ENCODE measurements at regions not wholly inside any gene's neighbourhood (a gene's known extent, or its start where the extent isn't known, plus 50 kb on each side); places are given as distances from the start of the nearest gene placed in this dataset.

DNA sequence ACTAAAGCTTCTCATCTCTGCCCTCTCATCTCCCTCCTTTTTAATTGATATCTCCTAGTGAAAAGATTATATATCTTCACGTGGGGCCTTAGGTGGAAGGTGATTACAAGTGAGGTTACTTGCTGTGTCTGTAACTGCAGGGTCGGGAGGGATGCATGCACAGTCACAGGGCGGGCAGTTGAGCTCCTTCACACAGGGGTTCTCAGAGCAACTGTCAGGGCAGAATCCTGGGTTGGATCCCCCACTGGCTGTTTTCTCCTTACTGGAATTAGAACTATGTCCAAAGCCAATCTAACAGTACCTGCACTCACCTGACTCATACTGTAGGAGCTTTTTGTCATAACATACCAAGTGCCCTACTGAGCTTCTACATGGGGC lies 141.1 kb downstream of the AASDH start:
- Histone ChIP-seq H3K4me2 (no peak overlapping the region), H3K9me3 (replicated peaks in 1 of 11) (peaks cover 0 to 3% (median 0%) of the 10 kb centered on the region in 11 experiments; a peak in 2 of 22 replicates), H3K27me3 (no peaks in the 10 kb centered on the region), H3K9ac (no peak overlapping the region), H3K4me1 (peaks cover 0 to 8% (median 0%) of the 10 kb centered on the region in 10 experiments; a peak in 1 of 20 replicates), H4K20me1 (no peaks in the 10 kb centered on the region), H3K27ac (no peak overlapping the region), H3K4me3 (no peak overlapping the region), H3K36me3 (no peaks in the 10 kb centered on the region; a peak in 1 of 22 replicates)
- TF ChIP-seq Cebpa-rat (IDR thresholded peaks at IDR 0.05), result no peak

DNA sequence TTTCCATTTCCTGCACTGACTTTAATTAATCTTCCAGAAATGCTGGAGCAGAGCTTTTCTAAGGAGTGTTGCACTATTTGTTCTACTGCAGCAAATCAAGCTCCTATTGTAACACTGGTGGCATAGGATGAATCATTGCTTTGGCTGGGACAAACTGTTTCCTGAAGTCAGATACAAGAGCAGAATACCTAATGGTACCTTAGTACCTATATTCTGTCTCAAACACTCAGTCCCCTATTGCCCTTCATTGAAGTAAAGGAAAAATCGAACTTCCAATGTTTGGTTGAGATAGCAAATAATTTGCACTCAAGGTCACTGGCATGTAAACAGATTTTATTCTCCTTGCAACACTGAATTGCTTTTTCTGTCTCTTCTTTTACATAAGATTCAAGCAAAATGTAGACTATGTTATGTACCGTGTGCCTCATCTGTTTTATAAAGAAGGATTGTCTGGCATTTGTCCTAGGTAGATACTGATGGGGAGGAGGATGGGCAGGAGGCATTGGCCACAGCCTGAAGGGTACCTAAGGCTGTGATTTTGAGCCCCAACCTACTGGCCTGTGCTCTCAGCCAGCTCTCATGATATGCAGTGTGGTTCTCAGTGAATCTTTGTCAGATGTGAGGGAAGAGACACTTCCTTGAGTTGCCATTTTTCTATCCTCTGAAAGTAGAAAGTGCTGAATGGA lies 141.6 kb downstream of the AASDH start:
- Histone ChIP-seq H3K27me3 (no peaks in the 10 kb centered on the region), H3K9ac (no peak overlapping the region), H3K27ac (no peak overlapping the region), H3K9me3 (replicated peaks in 1 of 11) (peaks cover 0 to 3% (median 0%) of the 10 kb centered on the region in 11 experiments; a peak in 2 of 22 replicates), H3K4me3 (no peak overlapping the region), H3K4me2 (no peak overlapping the region), H3K36me3 (no peaks in the 10 kb centered on the region; a peak in 2 of 22 replicates), H3K4me1 (peaks cover 0 to 8% (median 0%) of the 10 kb centered on the region in 10 experiments; a peak in 1 of 20 replicates), H4K20me1 (no peaks in the 10 kb centered on the region)
- TF ChIP-seq Cebpa-rat (IDR thresholded peaks at IDR 0.05), result no peak

DNA sequence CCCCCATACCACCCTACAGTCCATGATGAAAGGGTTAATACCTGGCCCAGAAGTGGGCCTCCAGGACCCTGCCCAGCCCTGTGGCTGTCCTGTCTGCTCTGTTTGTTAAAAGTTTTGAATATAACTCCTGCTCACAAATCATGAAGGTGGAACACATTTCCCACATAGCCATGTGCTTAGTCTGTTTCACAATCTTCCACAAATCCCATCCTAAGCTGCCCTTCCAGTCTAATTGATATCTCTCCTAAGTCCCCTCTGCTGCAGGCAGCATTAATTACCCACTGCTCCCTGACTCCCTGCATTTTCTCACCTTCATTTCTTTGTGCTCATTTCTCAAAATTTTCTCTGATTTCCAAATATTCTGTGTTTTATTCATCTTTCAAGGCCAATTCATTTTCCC lies 142.6 kb downstream of the AASDH start:
- H3K27ac ChIP-seq, result no peak overlapping the region
- H3K9me3 ChIP-seq (replicated peaks in 1 of 11), result peaks cover 0 to 3% (median 0%) of the 10 kb centered on the region in 11 experiments; a peak in 2 of 22 replicates
- H3K4me3 ChIP-seq, result no peak overlapping the region
- no peak overlapping the region for H3K9ac ChIP-seq
- no peak for TF ChIP-seq Cebpa-rat (IDR thresholded peaks at IDR 0.05)
- H3K4me2 ChIP-seq, result no peak overlapping the region
- no peaks in the 10 kb centered on the region; a peak in 2 of 22 replicates for H3K36me3 ChIP-seq
- H3K27me3 ChIP-seq, result no peaks in the 10 kb centered on the region
- H4K20me1 ChIP-seq, result no peaks in the 10 kb centered on the region
- peaks cover 0 to 8% (median 0%) of the 10 kb centered on the region in 10 experiments; a peak in 1 of 20 replicates for H3K4me1 ChIP-seq

DNA sequence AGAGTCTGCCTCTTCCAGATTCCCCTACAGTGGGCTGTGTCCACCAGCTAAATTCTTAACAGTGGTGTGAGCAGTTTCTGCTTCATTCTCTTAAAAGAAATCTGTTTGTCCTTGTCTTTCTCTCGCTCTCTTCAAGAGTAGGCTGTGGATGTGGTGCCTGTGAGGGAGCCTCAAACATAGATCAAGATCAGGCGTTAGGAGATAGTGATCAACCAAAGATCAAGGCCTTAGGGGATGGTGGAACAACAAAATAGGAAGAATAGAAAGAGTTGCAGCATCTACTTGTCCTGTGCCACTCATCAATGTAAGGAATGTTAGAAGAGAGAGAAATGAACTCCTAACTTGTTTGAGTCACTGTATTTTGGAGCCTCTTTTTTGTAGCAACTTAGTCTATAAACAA lies 144.2 kb downstream of the AASDH start:
- TF ChIP-seq Cebpa-rat (IDR thresholded peaks at IDR 0.05), result no peak
- peaks cover 0 to 8% (median 0%) of the 10 kb centered on the region in 10 experiments; a peak in 1 of 20 replicates for H3K4me1 ChIP-seq
- H3K4me3 ChIP-seq, result no peak overlapping the region
- peaks cover 0 to 2% (median 0%) of the 10 kb centered on the region in 11 experiments; a peak in 1 of 22 replicates for H3K9me3 ChIP-seq (replicated peaks in 1 of 11)
- no peaks in the 10 kb centered on the region for H4K20me1 ChIP-seq
- H3K27ac ChIP-seq, result no peak overlapping the region
- no peak overlapping the region for H3K9ac ChIP-seq
- no peaks in the 10 kb centered on the region; a peak in 1 of 22 replicates for H3K36me3 ChIP-seq
- H3K4me2 ChIP-seq, result no peak overlapping the region
- no peaks in the 10 kb centered on the region for H3K27me3 ChIP-seq

DNA sequence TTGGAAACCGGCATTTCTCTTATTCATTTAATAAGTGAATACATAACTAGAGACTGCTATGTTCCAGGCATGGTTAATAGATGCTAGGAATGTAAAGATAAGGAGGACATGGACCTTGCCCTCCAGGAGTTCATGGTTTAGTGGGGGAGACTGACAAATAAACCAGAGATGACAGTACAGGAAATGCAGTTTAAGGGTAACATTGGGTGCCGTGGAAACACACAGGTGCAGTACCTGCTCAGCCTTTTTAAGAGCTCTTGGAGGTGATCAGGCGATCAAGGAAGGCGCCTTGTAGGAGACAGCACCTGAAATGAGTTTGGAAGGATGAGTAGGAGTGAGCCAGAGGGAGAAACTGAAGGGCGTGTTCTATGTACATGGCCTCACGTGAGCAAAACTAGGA lies 145.8 kb downstream of the AASDH start:
- TF ChIP-seq Cebpa-rat (IDR thresholded peaks at IDR 0.05), result no peak
- H3K4me1 ChIP-seq, result peaks cover 0 to 8% (median 0%) of the 10 kb centered on the region in 10 experiments; a peak in 1 of 20 replicates
- H3K4me3 ChIP-seq, result no peak overlapping the region
- no peak overlapping the region; a peak in 1 of 22 replicates for H3K4me2 ChIP-seq
- no peaks in the 10 kb centered on the region for H4K20me1 ChIP-seq
- no peaks in the 10 kb centered on the region for H3K27me3 ChIP-seq
- no peaks in the 10 kb centered on the region for H3K9me3 ChIP-seq (replicated peaks in 1 of 11)
- no peaks in the 10 kb centered on the region; a peak in 1 of 22 replicates for H3K36me3 ChIP-seq
- H3K27ac ChIP-seq, result no peak overlapping the region
- H3K9ac ChIP-seq, result no peak overlapping the region

DNA sequence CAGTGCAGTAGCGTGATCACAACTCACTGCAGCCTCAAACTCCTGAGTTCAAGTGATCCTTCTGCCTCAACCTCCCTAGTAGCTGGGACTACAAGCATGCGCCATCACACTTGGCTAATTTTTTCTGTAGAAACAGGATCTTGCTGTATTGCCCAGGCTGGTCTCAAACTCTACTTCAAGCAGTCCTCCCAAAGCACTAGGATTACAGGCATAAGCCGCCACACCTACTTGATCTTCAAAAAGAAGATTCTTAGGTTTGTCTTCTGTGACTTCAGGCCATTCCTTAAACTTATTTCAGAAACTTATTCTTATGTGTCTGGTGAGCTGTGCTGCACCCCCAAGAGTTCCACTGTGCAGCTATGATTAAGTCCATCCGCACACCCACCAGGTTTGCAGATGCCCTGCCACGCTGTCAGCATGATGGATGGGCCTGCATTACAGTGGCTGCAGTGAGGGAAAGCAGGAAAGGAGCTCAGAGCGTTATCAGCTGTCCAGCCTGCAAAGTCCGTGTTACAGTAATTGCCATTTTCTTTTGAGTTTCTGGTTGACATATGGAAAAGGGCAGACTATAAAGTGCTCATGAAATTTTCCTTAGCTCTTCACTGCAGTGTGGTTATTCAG lies 146.6 kb downstream of the AASDH start:
- Histone ChIP-seq H3K4me3 (no peak overlapping the region), H3K36me3 (no peaks in the 10 kb centered on the region; a peak in 1 of 22 replicates), H3K9me3 (replicated peaks in 1 of 11) (no peaks in the 10 kb centered on the region), H4K20me1 (no peaks in the 10 kb centered on the region), H3K9ac (no peak overlapping the region), H3K27ac (no peak overlapping the region), H3K27me3 (no peaks in the 10 kb centered on the region), H3K4me1 (peaks cover 0 to 8% (median 0%) of the 10 kb centered on the region in 10 experiments; a peak in 1 of 20 replicates), H3K4me2 (no peak overlapping the region)
- TF ChIP-seq Cebpa-rat (IDR thresholded peaks at IDR 0.05), result no peak

DNA sequence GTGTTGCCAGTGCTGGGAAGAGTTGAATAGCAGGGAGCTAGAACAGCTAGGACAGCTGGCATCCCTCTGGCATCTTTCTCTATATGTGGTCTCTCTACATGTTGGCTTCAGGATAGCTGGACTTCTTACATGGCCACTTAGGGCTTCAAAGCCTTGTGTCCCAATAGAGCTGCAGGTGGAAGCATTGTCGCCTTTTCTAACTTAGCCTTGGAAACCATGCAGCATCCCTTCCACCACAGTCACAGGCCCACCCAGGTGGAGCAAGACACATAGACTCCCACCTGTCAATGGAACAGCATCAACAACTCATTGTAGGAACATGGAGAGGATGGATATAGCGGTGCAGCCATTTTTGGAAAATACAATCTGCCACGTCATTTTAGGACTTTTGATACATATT lies 149.0 kb downstream of the AASDH start:
- Histone ChIP-seq H3K4me2 (no peak overlapping the region), H3K4me1 (peaks cover 0 to 8% (median 0%) of the 10 kb centered on the region in 10 experiments; a peak in 1 of 20 replicates), H3K36me3 (no peaks in the 10 kb centered on the region; a peak in 1 of 22 replicates), H3K27ac (no peak overlapping the region), H3K4me3 (no peak overlapping the region), H4K20me1 (no peaks in the 10 kb centered on the region), H3K9ac (no peak overlapping the region), H3K27me3 (no peaks in the 10 kb centered on the region), H3K9me3 (replicated peaks in 1 of 11) (no peaks in the 10 kb centered on the region)
- TF ChIP-seq Cebpa-rat (IDR thresholded peaks at IDR 0.05), result no peak

DNA sequence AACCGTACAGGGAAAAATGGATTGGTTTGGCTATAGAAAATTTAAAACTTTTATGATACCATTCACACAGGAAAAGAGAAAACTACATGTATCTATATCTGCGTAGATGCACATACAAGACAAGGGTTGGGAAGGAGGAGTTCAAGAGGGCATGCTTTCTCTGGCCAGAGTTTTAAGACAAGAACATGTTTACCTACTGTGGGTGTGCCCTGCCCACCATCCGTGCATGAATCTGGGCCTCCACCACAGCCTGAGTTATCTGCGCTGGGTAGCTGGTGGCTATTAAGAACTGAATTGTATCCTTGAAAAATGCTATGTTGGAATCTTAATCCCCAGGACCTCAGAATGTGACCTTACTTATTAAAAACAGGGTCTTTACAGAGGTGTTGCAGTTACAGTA lies 151.6 kb downstream of the AASDH start:
- Histone ChIP-seq H3K27me3 (no peaks in the 10 kb centered on the region), H3K27ac (no peak overlapping the region), H3K4me3 (no peak overlapping the region), H4K20me1 (no peaks in the 10 kb centered on the region), H3K36me3 (peaks cover 0 to 17% (median 6%) of the 10 kb centered on the region in 11 experiments; a peak in 9 of 22 replicates), H3K4me2 (no peak overlapping the region), H3K9me3 (replicated peaks in 1 of 11) (peaks cover 10 to 16% (median 15%) of the 10 kb centered on the region in 11 experiments; a peak in 21 of 22 replicates), H3K4me1 (no peaks in the 10 kb centered on the region), H3K9ac (no peak overlapping the region)
- no peak for TF ChIP-seq Cebpa-rat (IDR thresholded peaks at IDR 0.05)

DNA sequence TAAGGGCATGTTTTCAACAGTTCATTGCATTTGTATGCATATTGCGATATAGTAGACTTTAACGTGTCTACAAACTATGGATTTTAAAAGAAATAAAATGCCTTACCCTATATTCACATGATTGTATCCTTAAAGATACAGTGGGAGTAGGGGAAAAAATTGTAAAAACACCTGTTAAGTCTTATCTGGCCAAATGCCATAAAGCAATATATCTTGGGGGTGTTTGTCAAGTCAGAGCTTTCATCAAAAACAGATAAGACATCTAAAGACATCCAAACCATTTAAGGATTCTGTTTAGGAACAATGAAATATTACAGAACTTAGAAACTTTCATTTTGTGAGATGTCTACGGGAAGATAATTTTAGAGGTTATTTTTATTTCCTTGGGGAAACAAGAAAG lies 152.3 kb downstream of the AASDH start:
- H3K9ac ChIP-seq, result no peak overlapping the region
- H4K20me1 ChIP-seq, result no peaks in the 10 kb centered on the region

More for the DNA sequence above, 152.3 kb downstream of the AASDH start:
- Histone ChIP-seq H3K4me3 (no peak overlapping the region), H3K27me3 (no peaks in the 10 kb centered on the region), H3K4me1 (peaks cover 3 to 5% (median 4%) of the 10 kb centered on the region in 10 experiments; a peak in 16 of 20 replicates), H3K9me3 (replicated peaks in 1 of 11) (peaks cover 10 to 18% (median 15%) of the 10 kb centered on the region in 11 experiments; a peak in 21 of 22 replicates), H3K27ac (no peak overlapping the region), H3K36me3 (peaks cover 0 to 22% (median 6%) of the 10 kb centered on the region in 11 experiments; a peak in 8 of 22 replicates), H3K4me2 (no peak overlapping the region)
- no peak for TF ChIP-seq Cebpa-rat (IDR thresholded peaks at IDR 0.05)

All from BLaER1 treated with 17β-estradiol and CSF1 and Interleukin-3, amounts not matched to agents 10 nM and 100 nM (cell line).